Ammon's horn (tissue), 1 donor: ENCODE measurements at regions not wholly inside any gene's neighbourhood (a gene's known extent, or its start where the extent isn't known, plus 50 kb on each side); places are given as distances from the start of the nearest gene placed in this dataset.
"Not testable (repeated sequence)": the region's sequence is repeated elsewhere in the genome, so short reads cannot be mapped to it uniquely, and the experiment has no call there.

ENCODE experiments used
- DNase-seq: peaks from one replicate; pipeline ENCODE4 v3.0.0-alpha.2; 2016; ENCODE audit warnings: low spot score

GRCh38 chr5:85545129-85545528 is 1072.6 kb upstream of the COX7C start:
- DNase-seq, result no peak

- no peak for DNase-seq
Measured at GRCh38 chr5:85549229-85549628, 1068.5 kb upstream of the COX7C start.

DNA sequence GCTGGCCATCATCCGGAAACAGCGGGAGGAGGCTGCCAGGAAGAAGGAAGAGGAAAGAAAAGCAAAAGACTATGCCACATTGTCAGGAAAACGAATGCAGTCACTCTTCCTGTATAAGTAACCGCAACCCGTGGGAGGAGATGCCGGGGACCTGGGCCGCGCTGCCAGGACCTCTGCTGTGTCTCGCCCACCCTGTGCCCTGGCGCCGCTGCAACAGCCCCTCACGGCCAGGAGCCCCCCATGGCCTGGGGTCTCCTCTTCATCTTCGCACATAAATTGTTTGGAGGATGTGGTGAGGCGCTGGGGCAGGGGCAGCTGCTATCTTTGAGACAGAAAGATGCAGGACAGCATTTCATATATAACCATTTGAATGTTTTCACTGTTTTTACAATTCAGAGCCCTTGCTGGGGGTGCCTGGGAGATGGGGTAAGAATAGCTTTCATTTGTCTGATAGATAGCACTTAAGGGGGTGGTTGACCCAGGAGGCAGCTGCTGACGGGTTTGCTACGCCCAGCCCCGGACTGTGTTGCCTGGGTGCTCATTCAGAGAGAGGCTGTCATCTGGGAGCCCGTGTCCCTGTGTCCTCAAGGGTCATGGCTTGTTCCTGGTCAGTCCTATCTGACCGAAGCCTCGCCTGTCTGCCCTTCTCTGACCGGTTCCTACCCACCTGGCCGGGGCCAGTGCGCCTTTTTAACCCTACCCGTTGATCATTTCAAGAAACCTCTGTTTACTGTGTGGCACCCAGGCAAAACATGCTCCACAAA is 1067.7 kb upstream of the COX7C start:
- DNase-seq, result no peak

- DNase-seq, result no peak
Measured at GRCh38 chr5:85556464-85556863, 1061.3 kb upstream of the COX7C start.

DNA sequence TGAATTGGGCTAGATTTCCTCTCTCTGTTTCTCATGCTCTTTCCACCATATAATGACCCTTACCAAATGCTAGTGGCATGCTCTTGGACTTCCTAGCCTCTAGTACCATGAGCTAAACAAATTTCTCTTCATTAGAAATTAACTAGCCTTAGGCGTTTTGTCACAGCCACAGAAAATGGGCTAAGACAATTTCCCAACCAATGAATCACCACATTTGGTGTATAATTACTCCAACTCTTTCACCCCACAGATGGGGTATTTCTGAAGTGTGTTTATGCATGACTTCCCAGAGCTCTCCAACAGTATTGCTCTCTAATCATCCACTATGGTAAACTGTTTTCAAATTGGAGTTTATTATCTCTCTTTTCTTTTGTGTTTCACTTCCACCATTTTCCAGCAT is 1041.1 kb upstream of the COX7C start:
- DNase-seq, result no peak

GRCh38 chr5:85587806-85588205 is 1029.9 kb upstream of the COX7C start:
- DNase-seq, result not testable (repeated sequence)

- DNase-seq, result not testable (repeated sequence)
Measured at GRCh38 chr5:85588268-85588667, 1029.5 kb upstream of the COX7C start.

DNA sequence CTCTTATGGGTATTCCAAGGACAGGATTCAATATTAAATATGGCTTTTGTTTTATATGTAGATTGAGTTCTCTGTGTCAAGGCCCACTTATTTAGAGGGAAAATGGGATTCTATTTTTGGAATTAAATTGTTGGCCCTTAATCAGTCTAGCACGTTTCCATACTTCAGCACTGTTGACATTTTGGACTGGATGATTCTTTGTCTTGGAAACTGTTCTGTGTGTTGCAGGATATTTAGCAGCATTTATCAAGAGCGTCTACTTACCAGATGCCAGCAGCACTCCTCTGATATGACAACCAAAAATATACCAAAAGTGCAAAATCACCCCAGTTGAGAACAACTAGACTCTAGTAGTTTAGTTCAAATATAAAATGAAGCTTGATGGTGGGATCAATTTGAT is 1027.0 kb upstream of the COX7C start:
- DNase-seq, result peak; percentile 12

- DNase-seq, result no peak
Measured at GRCh38 chr5:85591311-85591710, 1026.4 kb upstream of the COX7C start.

DNA sequence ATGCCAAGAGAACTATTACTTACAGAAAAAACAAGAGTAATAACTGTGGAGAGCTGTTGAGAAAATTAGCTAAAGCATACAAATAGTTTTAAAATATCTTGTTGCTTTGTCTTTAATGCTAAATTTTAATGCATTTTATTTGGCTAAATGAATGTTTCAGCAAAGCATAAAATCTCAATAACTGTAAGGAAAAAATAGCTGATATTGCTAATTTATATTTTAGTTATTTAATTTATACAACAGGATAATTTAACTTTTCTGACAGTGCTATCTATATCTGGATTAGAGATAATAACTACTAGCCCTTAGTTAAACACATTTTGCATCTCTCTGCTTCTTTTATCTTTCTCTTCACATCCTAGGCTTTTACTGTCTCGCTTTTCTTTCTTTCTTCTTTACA is 1014.9 kb upstream of the COX7C start:
- DNase-seq, result no peak

DNA sequence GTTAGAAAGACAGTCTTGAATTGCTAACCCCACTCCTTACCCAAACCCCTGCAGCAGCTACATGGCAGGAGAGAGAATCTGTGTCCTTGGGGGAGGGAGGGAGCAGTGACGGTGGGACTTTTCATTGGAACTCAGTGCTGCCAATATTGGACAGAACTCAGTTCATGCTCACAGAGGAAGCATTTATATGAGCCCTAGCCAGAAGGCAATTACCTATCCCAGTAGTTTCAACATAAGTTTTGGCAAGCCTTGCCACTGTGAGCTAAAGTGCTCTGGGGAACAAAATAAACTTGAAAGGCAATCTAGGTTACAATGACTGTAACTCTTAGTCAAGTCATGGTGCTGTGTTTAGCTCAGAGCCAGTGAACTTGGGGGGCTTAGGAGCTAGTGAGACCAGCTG is 1013.4 kb upstream of the COX7C start:
- no peak for DNase-seq

- no peak for DNase-seq
Measured at GRCh38 chr5:85604786-85605185, 1013.0 kb upstream of the COX7C start.

DNA sequence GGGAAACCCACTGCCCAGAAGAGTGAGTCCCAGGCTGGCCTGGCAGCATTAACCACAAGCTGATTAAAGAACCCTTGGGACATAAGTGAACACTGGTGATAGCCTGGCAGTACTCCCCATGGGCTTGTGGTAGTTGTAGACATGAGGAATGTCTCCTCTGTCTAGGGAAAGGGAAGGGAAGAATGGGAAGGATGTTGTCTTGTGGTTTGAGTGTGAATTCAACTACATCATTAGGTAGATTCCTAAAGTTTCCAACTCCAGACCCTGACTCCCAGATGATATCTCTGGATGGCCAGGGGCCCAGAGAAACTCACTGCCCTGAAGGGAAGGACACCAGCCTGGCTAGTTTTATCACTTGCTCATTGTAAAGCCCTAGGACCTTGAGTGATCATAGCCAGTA is 1012.4 kb upstream of the COX7C start:
- DNase-seq, result no peak

- DNase-seq, result no peak
Measured at GRCh38 chr5:85614489-85614888, 1003.3 kb upstream of the COX7C start.

GRCh38 chr5:85621668-85622067 is 996.1 kb upstream of the COX7C start:
- no peak for DNase-seq

GRCh38 chr5:85628153-85628552 is 989.6 kb upstream of the COX7C start:
- DNase-seq, result no peak

GRCh38 chr5:85638495-85639125 is 979.1 kb upstream of the COX7C start:
- DNase-seq, result not testable (repeated sequence)

GRCh38 chr5:85646036-85646435 is 971.7 kb upstream of the COX7C start:
- no peak for DNase-seq

GRCh38 chr5:85646641-85647040 is 971.1 kb upstream of the COX7C start:
- DNase-seq, result peak; percentile 1

GRCh38 chr5:85647349-85648127 is 970.2 kb upstream of the COX7C start:
- DNase-seq, result no peak

- DNase-seq, result no peak
Measured at GRCh38 chr5:85648495-85648894, 969.2 kb upstream of the COX7C start.

DNA sequence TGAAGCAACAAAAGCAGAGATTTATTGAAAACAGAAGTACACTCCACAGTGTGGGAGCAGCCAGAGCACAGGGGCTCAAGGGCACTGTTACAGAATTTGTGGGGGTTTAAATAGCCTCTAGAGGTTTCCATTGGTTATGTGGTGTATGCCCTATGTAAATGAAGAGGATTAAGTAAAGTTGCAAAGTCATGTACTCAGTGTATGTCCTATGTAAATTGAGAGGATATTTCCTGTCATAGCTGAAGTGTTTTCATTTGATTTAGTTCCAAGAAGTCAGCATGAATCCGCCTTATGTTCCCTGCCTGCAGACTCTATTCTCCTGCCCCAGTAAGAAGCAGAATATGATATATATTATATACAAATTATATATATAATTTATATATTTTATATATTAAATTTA is 966.0 kb upstream of the COX7C start:
- no peak for DNase-seq

DNA sequence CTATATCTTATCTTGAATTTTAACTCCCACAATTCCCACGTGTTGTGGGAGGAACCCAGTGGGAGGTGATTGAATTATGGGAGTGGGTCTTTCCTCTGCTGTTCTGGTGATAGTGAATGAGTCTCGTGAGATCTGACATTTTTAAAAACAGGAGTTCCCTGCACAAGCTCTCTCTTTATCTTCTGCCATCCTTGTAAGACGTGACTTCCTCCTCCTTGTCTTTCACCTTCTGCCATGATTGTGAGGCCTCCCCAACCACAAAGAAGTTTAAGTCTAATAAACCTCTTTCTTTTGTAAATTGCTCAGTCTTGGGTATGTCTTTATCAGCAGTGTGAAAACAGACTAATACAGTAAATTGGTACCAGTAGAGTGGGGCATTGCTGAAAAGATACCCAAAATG is 963.6 kb upstream of the COX7C start:
- not testable (repeated sequence) for DNase-seq
